MM.1S (cell line): ENCODE measurements at regions not wholly inside any gene's neighbourhood (a gene's known extent, or its start where the extent isn't known, plus 50 kb on each side); places are given as distances from the start of the nearest gene placed in this dataset.

Experiments used
- EZH2 ChIP-seq: fragments of 300-600 bp; sonication (generic); optimal IDR thresholded peaks from 2 replicates; pipeline ENCODE3; 2017; ENCODE audit warnings: low read depth, mild to moderate bottlenecking, antibody characterized with exemption, low read length, mixed read lengths
- EZH2phosphoT487 ChIP-seq: fragments of 300-600 bp; sonication (generic); IDR thresholded peaks from 2 replicates; pipeline ENCODE4 v1.6.1; 2018; ENCODE audit warnings: antibody characterized with exemption, low read length
- TF ChIP-seq, protein P1 (sequence below): fragments of 300-600 bp; sonication (generic); IDR thresholded peaks from 2 replicates; pipeline ENCODE4 v1.5.1; 2016; ENCODE audit warnings: antibody characterized with exemption, low read length, mixed read lengths

DNA sequence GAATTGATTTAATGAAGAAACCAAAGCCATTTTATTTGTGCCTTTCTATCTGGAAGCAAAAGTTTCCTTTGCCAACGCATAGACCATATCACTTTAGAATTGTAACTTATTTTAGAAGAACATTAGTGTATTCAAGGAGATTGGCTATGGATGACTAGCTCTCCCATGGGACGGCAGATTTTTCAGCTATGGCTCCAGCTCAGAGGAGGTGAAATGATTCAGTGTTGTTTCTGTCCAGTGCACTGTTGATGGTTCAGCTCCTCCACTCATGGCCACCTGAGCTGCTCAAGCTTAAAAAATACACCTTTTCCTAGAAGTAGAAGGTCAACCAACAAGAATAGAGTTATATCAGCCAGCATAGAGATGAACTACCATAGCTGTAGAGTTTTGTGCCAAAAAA is 1597.5 kb upstream of the PIK3C3 start:
- TF ChIP-seq EZH2 (no peak), EZH2phosphoT487 (no peak)
- TF ChIP-seq, protein P1, sequence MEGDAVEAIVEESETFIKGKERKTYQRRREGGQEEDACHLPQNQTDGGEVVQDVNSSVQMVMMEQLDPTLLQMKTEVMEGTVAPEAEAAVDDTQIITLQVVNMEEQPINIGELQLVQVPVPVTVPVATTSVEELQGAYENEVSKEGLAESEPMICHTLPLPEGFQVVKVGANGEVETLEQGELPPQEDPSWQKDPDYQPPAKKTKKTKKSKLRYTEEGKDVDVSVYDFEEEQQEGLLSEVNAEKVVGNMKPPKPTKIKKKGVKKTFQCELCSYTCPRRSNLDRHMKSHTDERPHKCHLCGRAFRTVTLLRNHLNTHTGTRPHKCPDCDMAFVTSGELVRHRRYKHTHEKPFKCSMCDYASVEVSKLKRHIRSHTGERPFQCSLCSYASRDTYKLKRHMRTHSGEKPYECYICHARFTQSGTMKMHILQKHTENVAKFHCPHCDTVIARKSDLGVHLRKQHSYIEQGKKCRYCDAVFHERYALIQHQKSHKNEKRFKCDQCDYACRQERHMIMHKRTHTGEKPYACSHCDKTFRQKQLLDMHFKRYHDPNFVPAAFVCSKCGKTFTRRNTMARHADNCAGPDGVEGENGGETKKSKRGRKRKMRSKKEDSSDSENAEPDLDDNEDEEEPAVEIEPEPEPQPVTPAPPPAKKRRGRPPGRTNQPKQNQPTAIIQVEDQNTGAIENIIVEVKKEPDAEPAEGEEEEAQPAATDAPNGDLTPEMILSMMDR = no peak
